Prostate gland (tissue), 2 donors: ENCODE measurements at regions not wholly inside any gene's neighbourhood (a gene's known extent, or its start where the extent isn't known, plus 50 kb on each side); places are given as distances from the start of the nearest gene placed in this dataset.

Experiments used
- DNase-seq: peaks from one replicate; pipeline ENCODE4 v3.0.0-alpha.2; 2019; ENCODE audit warnings: low spot score
- H3K27ac ChIP-seq, 2 donors: fragments of 200-600 bp; sonication (generic); 2 replicates each; pipeline ENCODE4 v1.5.1; 2017 to 2019
- H3K27me3 ChIP-seq: fragments of 200-600 bp; sonication (generic); replicated peaks from 2 replicates; pipeline ENCODE4 v1.5.1; 2019; ENCODE audit not compliant: insufficient read depth
- H3K36me3 ChIP-seq, 2 donors: fragments of 200-600 bp; sonication (generic); 1 replicate in 1 of 2; 2 replicates in 1 of 2; pipeline versions ENCODE4 v1.5.1 to v1.8.1; 2017 to 2019
- H3K4me1 ChIP-seq: fragments of 200-600 bp; sonication (generic); replicated peaks from 2 replicates; pipeline ENCODE4 v1.5.1; 2019
- H3K4me3 ChIP-seq, 2 donors: fragments of 200-600 bp; sonication (generic); 2 replicates each; pipeline ENCODE4 v1.5.1; 2017 to 2019
- H3K9me3 ChIP-seq: fragments of 200-600 bp; sonication (generic); 2 replicates; pipeline ENCODE4 v1.5.1; 2017
- POLR2A ChIP-seq: fragments of 450-650 bp; IDR thresholded peaks from one replicate; pipeline ENCODE4 v1.6.1; 2016; ENCODE audit warnings: antibody characterized with exemption, mild to moderate bottlenecking
- POLR2AphosphoS5 ChIP-seq: sonication (generic); formaldehyde crosslinking; IDR thresholded peaks from one replicate; pipeline ENCODE4 v1.6.1; 2017; ENCODE audit warnings: antibody characterized with exemption
- WGBS: methylation state at CpG from one replicate; pipeline ENCODE4 v1.1.5; 2018; 5-methylcytosine and 5-hydroxymethylcytosine counted together
- intact Hi-C: fragments of 100-400 bp; cut with DNase I; formaldehyde crosslinking; loops from one replicate; pipeline ENCODE4 v1.14.2; 2022
- TF ChIP-seq, protein P1 (sequence below), 4 experiments: fragments of 200-600 bp in 2 of 4; fragments of 450-650 bp in 2 of 4; sonication (generic) in 2 of 4; IDR thresholded peaks; 1 replicate in 3 of 4; 2 replicates in 1 of 4; pipeline ENCODE4 v1.5.1; 2016 to 2019; ENCODE audit warnings: antibody characterized with exemption in 4 of 4, mild to moderate bottlenecking in 2 of 4, moderate library complexity in 2 of 4

DNA sequence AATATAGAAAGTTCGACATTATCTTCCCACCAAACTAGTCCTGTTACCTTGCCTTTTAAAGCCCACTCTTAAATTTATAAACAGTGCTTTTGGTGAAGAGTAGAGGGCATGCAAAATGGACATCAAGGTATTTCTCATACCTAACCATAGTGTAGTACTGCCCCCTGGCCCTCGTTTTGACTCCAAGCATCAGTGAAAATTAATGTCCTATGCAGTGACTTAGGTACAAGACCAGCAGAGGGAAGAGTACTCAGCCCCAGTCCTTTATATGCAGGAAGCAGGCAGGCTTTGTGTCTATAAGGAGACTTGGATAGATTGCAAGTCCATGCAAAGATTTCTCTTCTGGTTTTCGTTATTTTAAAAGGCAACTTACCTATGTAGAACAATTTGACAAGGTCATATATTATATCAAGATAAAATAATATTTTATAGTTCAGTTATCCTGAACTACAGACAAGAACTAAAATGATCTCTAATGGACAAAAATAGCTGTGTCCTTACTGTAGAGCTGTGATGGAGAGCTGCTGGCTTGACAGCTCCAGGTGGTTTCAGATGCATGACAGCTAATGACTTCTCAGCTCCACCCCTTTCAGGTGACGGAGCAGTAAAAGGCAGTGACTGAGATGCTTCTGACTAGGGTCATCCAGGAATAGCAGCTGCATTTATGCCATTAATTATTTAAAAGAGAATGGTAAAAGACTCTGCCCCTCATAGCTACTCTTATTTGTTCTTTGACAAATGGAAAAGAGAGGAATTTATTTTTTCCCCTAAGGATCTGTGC, 646.1 kb downstream of the SQOR start:
- TF ChIP-seq POLR2AphosphoS5: no peak
- TF ChIP-seq, protein P1, sequence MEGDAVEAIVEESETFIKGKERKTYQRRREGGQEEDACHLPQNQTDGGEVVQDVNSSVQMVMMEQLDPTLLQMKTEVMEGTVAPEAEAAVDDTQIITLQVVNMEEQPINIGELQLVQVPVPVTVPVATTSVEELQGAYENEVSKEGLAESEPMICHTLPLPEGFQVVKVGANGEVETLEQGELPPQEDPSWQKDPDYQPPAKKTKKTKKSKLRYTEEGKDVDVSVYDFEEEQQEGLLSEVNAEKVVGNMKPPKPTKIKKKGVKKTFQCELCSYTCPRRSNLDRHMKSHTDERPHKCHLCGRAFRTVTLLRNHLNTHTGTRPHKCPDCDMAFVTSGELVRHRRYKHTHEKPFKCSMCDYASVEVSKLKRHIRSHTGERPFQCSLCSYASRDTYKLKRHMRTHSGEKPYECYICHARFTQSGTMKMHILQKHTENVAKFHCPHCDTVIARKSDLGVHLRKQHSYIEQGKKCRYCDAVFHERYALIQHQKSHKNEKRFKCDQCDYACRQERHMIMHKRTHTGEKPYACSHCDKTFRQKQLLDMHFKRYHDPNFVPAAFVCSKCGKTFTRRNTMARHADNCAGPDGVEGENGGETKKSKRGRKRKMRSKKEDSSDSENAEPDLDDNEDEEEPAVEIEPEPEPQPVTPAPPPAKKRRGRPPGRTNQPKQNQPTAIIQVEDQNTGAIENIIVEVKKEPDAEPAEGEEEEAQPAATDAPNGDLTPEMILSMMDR (IDR thresholded peaks at IDR 0.05): peak in 2 of 4 experiments; percentile 42 to 43
- H3K36me3 ChIP-seq: no peaks in the 10 kb centered on the region
- intact Hi-C loops: loop anchor here (5.0 kb wide), 1 partner anchor 569 kb away; no protein-coding TSS in a partner anchor
- DNase-seq: peak; percentile 31
- no peak overlapping the region for H3K4me3 ChIP-seq
- no peaks in the 10 kb centered on the region for H3K4me1 ChIP-seq
- no peaks in the 10 kb centered on the region for H3K9me3 ChIP-seq
- H3K27me3 ChIP-seq: no peaks in the 10 kb centered on the region
- no peak overlapping the region for H3K27ac ChIP-seq
- 44% methylated on average over 4 of the region's 4 CpGs for WGBS

DNA sequence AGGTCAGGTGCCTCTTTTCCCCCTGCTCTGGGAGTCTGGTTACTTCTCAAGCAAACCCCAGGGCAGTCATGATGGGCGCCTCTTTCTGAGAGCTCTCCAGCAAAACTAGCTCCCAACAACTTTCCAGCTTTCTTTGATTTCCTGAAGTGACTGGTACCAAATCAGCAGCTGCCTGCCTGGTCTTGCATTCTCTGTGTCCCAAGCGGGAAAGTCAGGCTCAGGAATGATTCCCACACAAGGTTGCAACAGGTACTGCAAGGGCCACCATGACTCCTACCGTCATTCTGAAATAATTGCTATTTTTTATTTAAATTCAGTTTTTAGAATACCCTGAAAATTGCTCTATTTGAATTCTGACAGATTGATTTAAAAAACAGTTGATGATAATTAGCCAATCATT, 658.7 kb downstream of the SQOR start:
- no peak for DNase-seq
- Histone ChIP-seq H3K27ac (no peak overlapping the region), H3K27me3 (no peaks in the 10 kb centered on the region), H3K36me3 (no peaks in the 10 kb centered on the region), H3K4me1 (no peaks in the 10 kb centered on the region), H3K9me3 (no peaks in the 10 kb centered on the region), H3K4me3 (no peak overlapping the region)
- no peak for TF ChIP-seq POLR2A
- TF ChIP-seq, protein P1 (IDR thresholded peaks at IDR 0.05): no peak
- no peak for TF ChIP-seq POLR2AphosphoS5
- intact Hi-C loops: no loop called here
- 56% methylated on average over 3 of the region's 3 CpGs for WGBS

DNA sequence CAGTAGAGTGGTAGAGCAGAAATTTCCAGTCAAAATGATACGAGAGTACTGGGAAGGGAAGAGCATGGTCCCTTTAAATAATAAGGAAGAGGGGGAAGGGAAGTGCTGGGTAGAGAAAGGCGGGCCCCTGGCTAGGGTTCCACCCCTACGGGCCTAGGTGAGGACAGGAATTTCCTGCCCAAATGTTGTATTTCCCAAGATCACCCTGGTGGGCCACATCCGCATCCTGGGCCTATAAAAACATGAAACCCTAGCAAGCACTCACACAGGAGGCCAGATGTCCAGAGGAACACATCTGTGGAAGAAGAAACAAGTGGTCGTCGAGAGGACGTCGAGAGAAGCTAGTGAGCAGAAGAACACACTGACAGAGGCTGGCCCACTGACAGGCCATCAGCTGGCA, 661.2 kb downstream of the SQOR start:
- no peaks in the 10 kb centered on the region for H3K4me1 ChIP-seq
- no peak for DNase-seq
- 77% methylated on average over 8 of the region's 8 CpGs for WGBS
- H3K27me3 ChIP-seq: no peaks in the 10 kb centered on the region
- no peaks in the 10 kb centered on the region for H3K36me3 ChIP-seq
- H3K27ac ChIP-seq: no peak overlapping the region
- no peak overlapping the region for H3K4me3 ChIP-seq
- no peaks in the 10 kb centered on the region for H3K9me3 ChIP-seq
- TF ChIP-seq, protein P1 (IDR thresholded peaks at IDR 0.05): no peak
- TF ChIP-seq POLR2A: no peak
- intact Hi-C loops: no loop called here

DNA sequence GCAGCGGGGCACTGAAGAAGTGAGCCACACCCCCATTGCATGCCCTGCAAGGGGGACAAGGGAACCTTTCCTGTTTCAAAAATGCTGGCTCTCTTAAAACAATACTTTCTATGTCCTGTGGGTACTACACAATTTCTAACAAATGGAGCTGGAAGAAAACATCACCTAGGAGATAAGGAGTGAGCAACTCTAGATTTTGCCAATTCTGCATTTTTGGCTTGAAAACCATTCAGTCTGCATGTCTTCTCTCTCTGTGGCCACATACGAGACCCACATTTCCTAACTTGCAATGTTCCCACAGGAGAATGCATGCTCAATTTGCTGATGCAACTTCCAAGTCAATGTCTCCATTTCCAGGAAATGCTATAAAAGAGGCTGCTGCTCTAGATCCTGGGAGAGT, 662.0 kb downstream of the SQOR start:
- Histone ChIP-seq H3K4me1 (no peaks in the 10 kb centered on the region), H3K9me3 (no peaks in the 10 kb centered on the region), H3K27ac (no peak overlapping the region), H3K36me3 (no peaks in the 10 kb centered on the region), H3K27me3 (no peaks in the 10 kb centered on the region), H3K4me3 (no peak overlapping the region)
- no peak for DNase-seq
- WGBS: 94% methylated on average over 2 of the region's 2 CpGs
- intact Hi-C loops: no loop called here
- no peak for TF ChIP-seq POLR2AphosphoS5
- TF ChIP-seq, protein P1 (IDR thresholded peaks at IDR 0.05): no peak
- no peak for TF ChIP-seq POLR2A

DNA sequence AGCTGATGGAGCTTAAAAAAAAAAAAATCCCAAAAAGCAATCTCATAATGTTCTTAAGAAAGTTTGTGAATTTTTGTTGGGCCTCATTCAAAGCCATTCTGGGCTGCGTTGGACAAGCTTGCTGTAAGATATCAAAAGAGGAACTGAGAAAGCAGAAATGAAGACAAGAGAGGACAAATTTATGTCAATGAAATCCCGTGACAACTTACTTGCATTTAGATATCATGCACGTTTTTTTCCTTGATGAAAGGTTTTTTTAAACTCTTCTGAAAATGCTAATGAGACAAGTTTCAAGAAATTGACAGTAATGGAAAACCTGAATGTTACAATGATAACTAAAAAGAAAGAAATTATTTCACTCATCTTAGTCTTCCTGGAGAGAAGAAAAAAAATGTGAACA, 662.9 kb downstream of the SQOR start:
- H3K4me1 ChIP-seq: no peaks in the 10 kb centered on the region
- H3K27ac ChIP-seq: no peak overlapping the region
- no peak overlapping the region for H3K4me3 ChIP-seq
- no peak for DNase-seq
- no peaks in the 10 kb centered on the region for H3K9me3 ChIP-seq
- WGBS: 73% methylated on average over 3 of the region's 3 CpGs
- H3K36me3 ChIP-seq: no peaks in the 10 kb centered on the region
- no peaks in the 10 kb centered on the region for H3K27me3 ChIP-seq
- intact Hi-C loops: no loop called here
- no peak for TF ChIP-seq POLR2AphosphoS5
- no peak for TF ChIP-seq POLR2A
- TF ChIP-seq, protein P1 (IDR thresholded peaks at IDR 0.05): no peak
